ENCODE measurements at regions not wholly inside any gene's neighbourhood (a gene's known extent, or its start where the extent isn't known, plus 50 kb on each side); places are given as distances from the start of the nearest gene placed in this dataset.

DNA sequence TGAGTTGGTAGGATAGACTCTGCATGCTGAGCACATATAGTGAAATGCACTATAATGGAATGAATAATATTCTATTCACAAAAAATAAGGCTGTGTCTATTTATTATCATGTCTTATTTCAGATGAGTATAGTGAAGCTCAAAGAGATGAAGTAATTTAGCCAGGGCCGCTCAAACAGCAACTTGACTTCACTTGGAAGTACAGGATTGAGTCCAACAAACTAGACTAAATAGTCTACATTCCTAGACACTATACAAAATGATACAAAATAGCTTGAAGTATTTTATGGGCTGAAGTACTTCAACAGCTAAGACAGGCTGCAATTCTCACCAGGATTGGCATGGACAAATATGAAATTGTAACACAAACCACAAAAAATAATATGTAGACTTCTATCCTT, 144.5 kb upstream of the DST start:
- no peak for TF ChIP-seq REST (IDR thresholded peaks at IDR 0.05)
- no peak for TF ChIP-seq ESRRA (IDR thresholded peaks at IDR 0.05; ENCODE audit: borderline replicate concordance, low read length)
- TF ChIP-seq MAZ (IDR thresholded peaks at IDR 0.05; ENCODE audit: borderline replicate concordance, low read depth, low read length): no peak
- no peak for TF ChIP-seq POLR2AphosphoS2 (conservative IDR thresholded peaks at IDR 0.05; ENCODE audit: low read length)
- TF ChIP-seq CTCF (IDR thresholded peaks at IDR 0.05): no peak
- no peak for TF ChIP-seq CEBPB (IDR thresholded peaks at IDR 0.05)
- no peak for TF ChIP-seq HES2 (IDR thresholded peaks at IDR 0.05)
- TF ChIP-seq EP300 (IDR thresholded peaks at IDR 0.05): no peak
- no peak for TF ChIP-seq ZC3H11A (IDR thresholded peaks at IDR 0.05)
- TF ChIP-seq POLR2A (IDR thresholded peaks at IDR 0.05; ENCODE audit: low read length): no peak
- TF ChIP-seq, protein P1, sequence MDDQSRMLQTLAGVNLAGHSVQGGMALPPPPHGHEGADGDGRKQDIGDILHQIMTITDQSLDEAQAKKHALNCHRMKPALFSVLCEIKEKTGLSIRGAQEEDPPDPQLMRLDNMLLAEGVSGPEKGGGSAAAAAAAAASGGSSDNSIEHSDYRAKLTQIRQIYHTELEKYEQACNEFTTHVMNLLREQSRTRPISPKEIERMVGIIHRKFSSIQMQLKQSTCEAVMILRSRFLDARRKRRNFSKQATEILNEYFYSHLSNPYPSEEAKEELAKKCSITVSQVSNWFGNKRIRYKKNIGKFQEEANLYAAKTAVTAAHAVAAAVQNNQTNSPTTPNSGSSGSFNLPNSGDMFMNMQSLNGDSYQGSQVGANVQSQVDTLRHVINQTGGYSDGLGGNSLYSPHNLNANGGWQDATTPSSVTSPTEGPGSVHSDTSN (IDR thresholded peaks at IDR 0.05): no peak
- TF ChIP-seq RAD21 (conservative IDR thresholded peaks at IDR 0.05 in 1 of 2, IDR thresholded peaks at IDR 0.05 in 1 of 2): no peak
- no peak for TF ChIP-seq MAX (IDR thresholded peaks at IDR 0.05)
